Liver (tissue), 8 donors: ENCODE measurements at regions not wholly inside any gene's neighbourhood (a gene's known extent, or its start where the extent isn't known, plus 50 kb on each side); places are given as distances from the start of the nearest gene placed in this dataset.

Experiments used
- DNase-seq: peaks from one replicate; pipeline ENCODE4 v3.0.0-alpha.2; 2017; ENCODE audit warnings: low spot score
- H3K27ac ChIP-seq, 2 donors: one replicate each; pipeline ENCODE4 v1.7.0; 2013; ENCODE audit warnings: inconsistent platforms in 2 of 2, low read length in 2 of 2, control low read depth in 1 of 2, low read depth in 1 of 2, mild to moderate bottlenecking in 1 of 2
- H3K27me3 ChIP-seq, 4 donors: one replicate each; pipeline versions ENCODE4 v1.6.1 to v1.7.0; 2013; ENCODE audit warnings: low read length in 3 of 4, inconsistent platforms in 1 of 4, mild to moderate bottlenecking in 1 of 4, moderate library complexity in 1 of 4; ENCODE audit not compliant: control insufficient read depth in 4 of 4, insufficient read depth in 4 of 4
- H3K36me3 ChIP-seq, 4 donors: one replicate each; pipeline versions ENCODE4 v1.6.1 to v1.7.0; 2013; ENCODE audit warnings: low read length in 3 of 4, mild to moderate bottlenecking in 3 of 4, low read depth in 1 of 4, moderate library complexity in 1 of 4; ENCODE audit not compliant: control insufficient read depth in 4 of 4, insufficient read depth in 3 of 4
- H3K4me1 ChIP-seq, 4 donors: one replicate each; pipeline versions ENCODE4 v1.6.1 to v1.7.0; 2013; ENCODE audit warnings: low read length in 3 of 4, mild to moderate bottlenecking in 3 of 4, moderate library complexity in 1 of 4; ENCODE audit not compliant: control insufficient read depth in 4 of 4, insufficient read depth in 4 of 4
- H3K4me3 ChIP-seq, 3 donors: one replicate each; pipeline versions ENCODE4 v1.6.1 to v1.7.0; 2013; ENCODE audit warnings: low read length in 3 of 3, control low read depth in 1 of 3, low read depth in 1 of 3, mild to moderate bottlenecking in 1 of 3
- H3K9ac ChIP-seq, 2 donors: one replicate each; pipeline ENCODE4 v1.7.0; 2013; ENCODE audit warnings: low read length in 2 of 2, mild to moderate bottlenecking in 2 of 2, moderate library complexity in 2 of 2, control low read depth in 1 of 2, low read depth in 1 of 2
- H3K9me3 ChIP-seq, 4 donors: one replicate each; pipeline versions ENCODE4 v1.6.1 to v1.7.0; 2013; ENCODE audit warnings: low read length in 3 of 4; ENCODE audit not compliant: control insufficient read depth in 4 of 4
- CTCF ChIP-seq: fragments of 150-350 bp; IDR thresholded peaks from 2 replicates; pipeline ENCODE4 v1.5.1; 2017; ENCODE audit warnings: improper control_type of control experiment, low read depth, low read length; ENCODE audit not compliant: missing input control
- EGR1 ChIP-seq, 2 donors: IDR thresholded peaks; 2 replicates each; pipeline ENCODE4 v1.6.1; 2016 to 2018; ENCODE audit warnings: antibody characterized with exemption in 2 of 2, low read depth in 2 of 2
- FOXA1 ChIP-seq: IDR thresholded peaks from 2 replicates; pipeline ENCODE4 v1.6.1; 2016; ENCODE audit warnings: antibody characterized with exemption
- FOXA2 ChIP-seq: IDR thresholded peaks from 2 replicates; pipeline ENCODE4 v1.6.1; 2016; ENCODE audit warnings: antibody characterized with exemption
- GABPA ChIP-seq, 2 donors: IDR thresholded peaks in 1 of 2; conservative IDR thresholded peaks in 1 of 2; 2 replicates each; pipeline ENCODE4 v1.6.1; 2016; ENCODE audit warnings: antibody characterized with exemption in 2 of 2, mild to moderate bottlenecking in 1 of 2, moderate library complexity in 1 of 2
- HNF4G ChIP-seq: IDR thresholded peaks from 2 replicates; pipeline ENCODE4 v1.6.1; 2016; ENCODE audit warnings: antibody characterized with exemption
- JUND ChIP-seq, 2 donors: IDR thresholded peaks; 2 replicates each; pipeline ENCODE4 v1.6.1; 2016; ENCODE audit warnings: antibody characterized with exemption in 2 of 2
- MAX ChIP-seq: IDR thresholded peaks from 2 replicates; pipeline ENCODE4 v1.6.1; 2016; ENCODE audit warnings: antibody characterized with exemption
- NR2F2 ChIP-seq: IDR thresholded peaks from 2 replicates; pipeline ENCODE4 v1.6.1; 2016; ENCODE audit warnings: antibody characterized with exemption
- RAD21 ChIP-seq, 2 donors: IDR thresholded peaks; 2 replicates each; pipeline ENCODE4 v1.6.1; 2016; ENCODE audit warnings: antibody characterized with exemption in 2 of 2, mild to moderate bottlenecking in 2 of 2
- REST ChIP-seq: IDR thresholded peaks from 2 replicates; pipeline ENCODE4 v1.6.1; 2016; ENCODE audit warnings: antibody characterized with exemption, mild to moderate bottlenecking
- RXRA ChIP-seq, 2 donors: IDR thresholded peaks; 2 replicates each; pipeline ENCODE4 v1.6.1; 2017 to 2018; ENCODE audit warnings: antibody characterized with exemption in 2 of 2, mild to moderate bottlenecking in 1 of 2
- SP1 ChIP-seq: IDR thresholded peaks from 2 replicates; pipeline ENCODE4 v1.6.1; 2018; ENCODE audit warnings: antibody characterized with exemption, mild to moderate bottlenecking
- TAF1 ChIP-seq: conservative IDR thresholded peaks from 2 replicates; pipeline ENCODE4 v1.6.1; 2016; ENCODE audit warnings: antibody characterized with exemption, mild to moderate bottlenecking
- YY1 ChIP-seq: IDR thresholded peaks from 2 replicates; pipeline ENCODE4 v1.6.1; 2016; ENCODE audit warnings: antibody characterized with exemption, mild to moderate bottlenecking
- WGBS: extraction: QIAGEN DNeasy Blood & Tissue Kit; methylation state at CpG from one replicate; pipeline ENCODE4 v1.1.7; 2013; 5-methylcytosine and 5-hydroxymethylcytosine counted together
- TF ChIP-seq, protein P1 (sequence below): IDR thresholded peaks from 2 replicates; pipeline ENCODE4 v1.6.1; 2016; ENCODE audit warnings: antibody characterized with exemption
- TF ChIP-seq, protein P2 (sequence below): IDR thresholded peaks from 2 replicates; pipeline ENCODE4 v1.6.1; 2016; ENCODE audit warnings: antibody characterized with exemption
- donor health status: healthy.
- donor health status: healthy.
- donor health status: healthy.
- donor health status: healthy.
- donor health status: healthy.

- TF ChIP-seq NR2F2: no peak
- TF ChIP-seq FOXA2: no peak
- TF ChIP-seq EGR1 (IDR thresholded peaks at IDR 0.05; ENCODE audit: low read depth in 2 of 2): no peak
- TF ChIP-seq, protein P1, sequence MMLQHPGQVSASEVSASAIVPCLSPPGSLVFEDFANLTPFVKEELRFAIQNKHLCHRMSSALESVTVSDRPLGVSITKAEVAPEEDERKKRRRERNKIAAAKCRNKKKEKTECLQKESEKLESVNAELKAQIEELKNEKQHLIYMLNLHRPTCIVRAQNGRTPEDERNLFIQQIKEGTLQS: no peak
- no peak for TF ChIP-seq RXRA (IDR thresholded peaks at IDR 0.05)
- TF ChIP-seq, protein P2, sequence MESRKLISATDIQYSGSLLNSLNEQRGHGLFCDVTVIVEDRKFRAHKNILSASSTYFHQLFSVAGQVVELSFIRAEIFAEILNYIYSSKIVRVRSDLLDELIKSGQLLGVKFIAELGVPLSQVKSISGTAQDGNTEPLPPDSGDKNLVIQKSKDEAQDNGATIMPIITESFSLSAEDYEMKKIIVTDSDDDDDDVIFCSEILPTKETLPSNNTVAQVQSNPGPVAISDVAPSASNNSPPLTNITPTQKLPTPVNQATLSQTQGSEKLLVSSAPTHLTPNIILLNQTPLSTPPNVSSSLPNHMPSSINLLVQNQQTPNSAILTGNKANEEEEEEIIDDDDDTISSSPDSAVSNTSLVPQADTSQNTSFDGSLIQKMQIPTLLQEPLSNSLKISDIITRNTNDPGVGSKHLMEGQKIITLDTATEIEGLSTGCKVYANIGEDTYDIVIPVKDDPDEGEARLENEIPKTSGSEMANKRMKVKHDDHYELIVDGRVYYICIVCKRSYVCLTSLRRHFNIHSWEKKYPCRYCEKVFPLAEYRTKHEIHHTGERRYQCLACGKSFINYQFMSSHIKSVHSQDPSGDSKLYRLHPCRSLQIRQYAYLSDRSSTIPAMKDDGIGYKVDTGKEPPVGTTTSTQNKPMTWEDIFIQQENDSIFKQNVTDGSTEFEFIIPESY: no peak
Observed at GRCh38 chr13:102962430-102962829, 103.8 kb downstream of the SLC10A2 start (continued).

DNA sequence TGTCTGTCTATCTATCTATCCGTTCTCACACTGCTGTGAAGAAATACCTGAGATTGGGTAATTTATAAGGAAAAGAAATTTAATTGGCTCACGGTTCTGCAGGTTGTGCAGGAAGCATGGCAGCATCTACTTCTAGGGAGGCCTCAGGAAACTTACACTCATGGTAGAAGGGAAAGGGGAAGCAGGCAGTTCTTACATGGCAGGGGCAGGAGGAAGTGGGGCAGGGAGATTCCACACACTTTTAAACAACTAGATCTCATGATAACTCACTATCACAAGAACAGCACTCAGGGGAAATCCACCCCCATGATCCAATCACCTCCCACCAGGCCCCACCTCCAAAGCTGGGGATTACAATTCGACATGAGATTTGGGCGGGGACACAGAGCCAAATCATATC, 105.3 kb downstream of the SLC10A2 start:
- Histone ChIP-seq H3K36me3 (no peaks in the 10 kb centered on the region), H3K4me3 (no peak overlapping the region), H3K27ac (no peak overlapping the region), H3K9ac (no peak overlapping the region), H3K27me3 (peaks cover 0 to 2% (median 0%) of the 10 kb centered on the region in 4 donors), H3K4me1 (no peaks in the 10 kb centered on the region), H3K9me3 (no peaks in the 10 kb centered on the region)
- TF ChIP-seq YY1 (no peak), SP1 (no peak), FOXA1 (no peak), TAF1 (no peak), HNF4G (no peak), JUND (IDR thresholded peaks at IDR 0.05) (no peak), CTCF (no peak), GABPA (IDR thresholded peaks at IDR 0.05 in 1 of 2, conservative IDR thresholded peaks at IDR 0.05 in 1 of 2) (no peak), MAX (no peak), REST (no peak), RAD21 (IDR thresholded peaks at IDR 0.05) (no peak), FOXA2 (no peak)
- TF ChIP-seq, protein P1: no peak
- TF ChIP-seq, protein P2: no peak
- no peak for DNase-seq
- WGBS: 81% methylated on average over 4 of the region's 4 CpGs
